Hepatocyte (in vitro differentiated cells): ENCODE measurements at regions not wholly inside any gene's neighbourhood (a gene's known extent, or its start where the extent isn't known, plus 50 kb on each side); places are given as distances from the start of the nearest gene placed in this dataset.

ENCODE experiments used
- DNase-seq: peaks from one replicate; pipeline ENCODE4 v3.0.0-alpha.2; 2016; ENCODE audit warnings: low spot score
- H2AFZ ChIP-seq: fragments of 200-600 bp; sonication (generic); 2 replicates; pipeline ENCODE4 v1.6.0; 2016; ENCODE audit warnings: antibody characterized with exemption, mild to moderate bottlenecking
- H3K27ac ChIP-seq: fragments of 200-600 bp; sonication (generic); 2 replicates; pipeline ENCODE4 v1.5.1; 2016; ENCODE audit warnings: mild to moderate bottlenecking
- H3K27me3 ChIP-seq: fragments of 200-600 bp; sonication (generic); 2 replicates; pipeline ENCODE4 v1.6.1; 2016
- H3K36me3 ChIP-seq: fragments of 200-600 bp; sonication (generic); replicated peaks from 2 replicates; pipeline ENCODE4 v1.5.1; 2016; ENCODE audit warnings: low read depth; ENCODE audit not compliant: insufficient read depth
- H3K4me1 ChIP-seq: fragments of 200-600 bp; sonication (generic); 2 replicates; pipeline ENCODE4 v1.5.1; 2016; ENCODE audit warnings: mild to moderate bottlenecking, moderate library complexity; ENCODE audit not compliant: insufficient read depth
- H3K4me2 ChIP-seq: fragments of 200-600 bp; sonication (generic); 2 replicates; pipeline ENCODE4 v1.6.0; 2016
- H3K4me3 ChIP-seq: fragments of 200-600 bp; sonication (generic); 2 replicates; pipeline ENCODE4 v1.5.1; 2016; ENCODE audit warnings: mild to moderate bottlenecking
- H3K79me2 ChIP-seq: fragments of 200-600 bp; sonication (generic); 2 replicates; pipeline ENCODE4 v1.6.0; 2017; ENCODE audit warnings: mild to moderate bottlenecking
- H3K9me2 ChIP-seq: fragments of 200-600 bp; sonication (generic); replicated peaks from 2 replicates; pipeline ENCODE4 v1.6.0; 2017; ENCODE audit warnings: mild to moderate bottlenecking; ENCODE audit not compliant: insufficient read depth
- H3K9me3 ChIP-seq: fragments of 200-600 bp; sonication (generic); 2 replicates; pipeline ENCODE4 v1.5.1; 2016; ENCODE audit warnings: low read depth, mild to moderate bottlenecking
- H4K20me1 ChIP-seq: fragments of 200-600 bp; sonication (generic); 2 replicates; pipeline ENCODE4 v1.6.0; 2016; ENCODE audit warnings: mild to moderate bottlenecking; ENCODE audit not compliant: insufficient read depth, poor library complexity, severe bottlenecking
- EZH2 ChIP-seq: fragments of 200-600 bp; sonication (generic); IDR thresholded peaks from 2 replicates; pipeline ENCODE4 v1.6.1; 2016; ENCODE audit warnings: antibody characterized with exemption, mild to moderate bottlenecking, borderline replicate concordance
- EZH2phosphoT487 ChIP-seq: fragments of 200-600 bp; sonication (generic); IDR thresholded peaks from one replicate; pipeline ENCODE4 v1.6.1; 2018; ENCODE audit warnings: antibody characterized with exemption, mild to moderate bottlenecking, low read depth, moderate library complexity; ENCODE audit not compliant: unreplicated experiment, severe bottlenecking
- WGBS: methylation state at CpG from one replicate; pipeline ENCODE4 v1.1.6; 2016; ENCODE audit warnings: low lambda C conversion rate; ENCODE audit errors: missing lambda C conversion rate; 5-methylcytosine and 5-hydroxymethylcytosine counted together
- TF ChIP-seq, protein P1 (sequence below): fragments of 200-600 bp; sonication (generic); IDR thresholded peaks from 2 replicates; pipeline ENCODE4 v1.5.1; 2016; ENCODE audit warnings: antibody characterized with exemption, mild to moderate bottlenecking; ENCODE audit not compliant: poor library complexity

DNA sequence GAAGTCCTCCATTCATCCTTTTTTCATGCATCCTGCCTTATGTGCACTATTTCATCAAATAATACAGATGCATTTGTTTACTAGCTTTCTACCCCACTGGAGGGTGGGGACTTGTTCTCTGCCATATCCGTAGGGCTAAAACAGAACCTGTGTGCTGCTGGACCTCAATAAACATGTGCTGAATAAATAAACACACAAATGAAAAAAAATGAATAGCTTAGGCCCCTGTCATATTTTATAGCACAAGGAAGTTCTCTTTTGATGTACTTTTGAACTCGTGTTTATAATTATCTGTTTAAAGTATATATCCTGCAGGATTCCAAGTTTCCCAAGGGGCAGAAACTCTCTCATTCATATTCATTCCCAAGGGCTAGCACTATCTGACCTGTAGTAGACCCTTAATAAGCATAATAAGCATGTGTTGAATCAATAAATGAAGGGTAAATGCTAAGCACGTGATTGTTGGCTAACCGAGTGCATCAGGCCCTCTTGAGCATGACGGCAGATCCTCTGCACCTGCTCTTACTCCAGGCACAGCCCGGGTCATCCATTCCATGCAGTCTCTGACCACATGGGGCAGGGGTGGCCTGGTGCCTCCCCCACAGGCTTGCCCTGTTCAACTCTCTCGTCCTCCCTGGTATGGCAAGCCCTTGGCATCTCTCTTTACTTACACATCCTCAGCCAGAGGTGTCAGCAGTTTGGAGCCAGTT is 474.1 kb upstream of the ZMIZ1 start:
- Histone ChIP-seq H3K4me1 (peaks cover 8% of the 10 kb centered on the region), H3K9me3 (no peaks in the 10 kb centered on the region), H3K4me2 (no peak overlapping the region), H4K20me1 (no peaks in the 10 kb centered on the region), H3K36me3 (no peaks in the 10 kb centered on the region), H3K4me3 (no peak overlapping the region), H3K9me2 (no peaks in the 10 kb centered on the region), H3K79me2 (no peaks in the 10 kb centered on the region), H2AFZ (no peak overlapping the region), H3K27me3 (no peaks in the 10 kb centered on the region), H3K27ac (no peak overlapping the region)
- WGBS: 57% methylated on average over 7 of the region's 7 CpGs
- no peak for DNase-seq
- no peak for TF ChIP-seq EZH2
- TF ChIP-seq EZH2phosphoT487: no peak
- TF ChIP-seq, protein P1, sequence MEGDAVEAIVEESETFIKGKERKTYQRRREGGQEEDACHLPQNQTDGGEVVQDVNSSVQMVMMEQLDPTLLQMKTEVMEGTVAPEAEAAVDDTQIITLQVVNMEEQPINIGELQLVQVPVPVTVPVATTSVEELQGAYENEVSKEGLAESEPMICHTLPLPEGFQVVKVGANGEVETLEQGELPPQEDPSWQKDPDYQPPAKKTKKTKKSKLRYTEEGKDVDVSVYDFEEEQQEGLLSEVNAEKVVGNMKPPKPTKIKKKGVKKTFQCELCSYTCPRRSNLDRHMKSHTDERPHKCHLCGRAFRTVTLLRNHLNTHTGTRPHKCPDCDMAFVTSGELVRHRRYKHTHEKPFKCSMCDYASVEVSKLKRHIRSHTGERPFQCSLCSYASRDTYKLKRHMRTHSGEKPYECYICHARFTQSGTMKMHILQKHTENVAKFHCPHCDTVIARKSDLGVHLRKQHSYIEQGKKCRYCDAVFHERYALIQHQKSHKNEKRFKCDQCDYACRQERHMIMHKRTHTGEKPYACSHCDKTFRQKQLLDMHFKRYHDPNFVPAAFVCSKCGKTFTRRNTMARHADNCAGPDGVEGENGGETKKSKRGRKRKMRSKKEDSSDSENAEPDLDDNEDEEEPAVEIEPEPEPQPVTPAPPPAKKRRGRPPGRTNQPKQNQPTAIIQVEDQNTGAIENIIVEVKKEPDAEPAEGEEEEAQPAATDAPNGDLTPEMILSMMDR: no peak

DNA sequence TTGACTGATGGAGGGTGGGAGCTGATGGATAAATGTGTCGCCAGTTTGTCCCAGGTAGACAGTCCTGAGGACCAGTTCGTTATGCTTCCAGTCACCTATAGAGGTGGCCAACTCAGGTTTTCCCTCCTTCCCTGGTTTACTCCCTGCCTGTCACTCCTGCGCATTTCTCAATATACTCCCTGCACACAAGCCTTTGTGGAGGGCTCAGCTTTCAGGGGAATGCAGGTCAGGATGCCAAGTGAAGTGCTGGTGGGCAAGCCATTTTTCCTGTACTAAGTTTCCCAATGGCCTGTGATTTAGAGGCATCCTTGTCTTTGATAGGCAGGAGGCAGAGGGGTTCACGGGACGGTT is 473.5 kb upstream of the ZMIZ1 start:
- no peaks in the 10 kb centered on the region for H3K79me2 ChIP-seq
- no peaks in the 10 kb centered on the region for H3K27me3 ChIP-seq
- WGBS: 55% methylated on average over 5 of the region's 5 CpGs
- H3K36me3 ChIP-seq: no peaks in the 10 kb centered on the region
- H3K27ac ChIP-seq: no peak overlapping the region
- no peak overlapping the region for H2AFZ ChIP-seq
- H3K9me3 ChIP-seq: no peaks in the 10 kb centered on the region
- no peak for DNase-seq
- H3K4me3 ChIP-seq: no peak overlapping the region
- TF ChIP-seq EZH2: no peak
- no peak for TF ChIP-seq EZH2phosphoT487
- TF ChIP-seq, protein P1: no peak
- no peaks in the 10 kb centered on the region for H3K9me2 ChIP-seq
- H3K4me2 ChIP-seq: no peak overlapping the region
- no peaks in the 10 kb centered on the region for H4K20me1 ChIP-seq
- H3K4me1 ChIP-seq: peaks cover 8% of the 10 kb centered on the region

DNA sequence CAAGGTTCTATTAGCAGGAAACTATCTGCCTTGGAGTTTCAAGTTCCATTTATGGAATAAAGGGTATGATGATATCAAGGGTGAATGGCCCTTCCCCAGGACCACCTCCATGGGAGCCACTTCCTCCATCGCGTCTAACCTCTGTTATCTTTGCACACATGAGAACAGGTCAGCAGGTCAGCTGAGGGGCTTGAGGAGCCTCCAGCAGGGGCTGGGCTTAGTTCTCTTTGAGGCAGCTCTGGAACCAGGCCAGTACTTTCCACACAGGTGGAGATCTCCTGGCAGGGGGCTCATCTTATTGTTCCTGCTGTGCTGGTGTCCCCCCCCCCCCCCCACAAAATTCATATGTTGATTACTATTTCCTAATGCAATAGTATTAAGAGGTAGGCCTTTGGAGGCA is 472.2 kb upstream of the ZMIZ1 start:
- 51% methylated on average over 2 of the region's 2 CpGs for WGBS

More for the DNA sequence above, 472.2 kb upstream of the ZMIZ1 start:
- Histone ChIP-seq H3K9me3 (no peaks in the 10 kb centered on the region), H4K20me1 (no peaks in the 10 kb centered on the region), H3K27me3 (no peaks in the 10 kb centered on the region), H3K4me2 (no peak overlapping the region), H3K27ac (no peak overlapping the region), H3K4me1 (peaks cover 13% of the 10 kb centered on the region), H2AFZ (no peak overlapping the region), H3K36me3 (no peaks in the 10 kb centered on the region), H3K79me2 (no peaks in the 10 kb centered on the region), H3K4me3 (no peak overlapping the region), H3K9me2 (no peaks in the 10 kb centered on the region)
- TF ChIP-seq EZH2 (no peak), EZH2phosphoT487 (no peak)
- TF ChIP-seq, protein P1: no peak
- DNase-seq: no peak
